DMS53 (cell line): ENCODE measurements at regions not wholly inside any gene's neighbourhood (a gene's known extent, or its start where the extent isn't known, plus 50 kb on each side); places are given as distances from the start of the nearest gene placed in this dataset.
A peak's percentile ranks its signal among the peaks of the same experiment; 100 is the strongest.

Experiments
- DNase-seq: peaks from one replicate; lab custom pipeline; 2025; lab: John Stamatoyannopoulos, UW

- no peak for DNase-seq
Measured at GRCh38 chr1:29868096-29868495, 631.8 kb downstream of the PTPRU start.

DNA sequence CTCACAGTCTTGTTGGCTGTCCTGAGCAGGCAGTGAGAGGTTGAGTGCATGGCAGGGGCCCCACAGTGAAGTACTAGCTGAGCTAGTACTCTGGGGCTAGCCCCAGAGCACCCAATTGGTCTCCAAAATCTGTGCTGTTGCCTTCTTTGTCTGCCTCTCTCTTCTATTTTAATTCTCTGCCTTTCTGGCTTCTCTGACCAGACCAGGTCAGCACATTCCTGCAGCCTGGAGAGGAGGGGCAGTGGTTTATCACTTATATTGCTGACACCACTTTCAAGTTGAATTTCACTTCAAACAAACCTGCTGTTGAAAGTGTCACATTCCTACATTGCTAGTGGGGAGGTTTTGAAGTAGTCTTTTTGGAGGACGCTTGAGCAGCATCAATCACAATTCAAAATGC, 628.7 kb downstream of the PTPRU start:
- no peak for DNase-seq

DNA sequence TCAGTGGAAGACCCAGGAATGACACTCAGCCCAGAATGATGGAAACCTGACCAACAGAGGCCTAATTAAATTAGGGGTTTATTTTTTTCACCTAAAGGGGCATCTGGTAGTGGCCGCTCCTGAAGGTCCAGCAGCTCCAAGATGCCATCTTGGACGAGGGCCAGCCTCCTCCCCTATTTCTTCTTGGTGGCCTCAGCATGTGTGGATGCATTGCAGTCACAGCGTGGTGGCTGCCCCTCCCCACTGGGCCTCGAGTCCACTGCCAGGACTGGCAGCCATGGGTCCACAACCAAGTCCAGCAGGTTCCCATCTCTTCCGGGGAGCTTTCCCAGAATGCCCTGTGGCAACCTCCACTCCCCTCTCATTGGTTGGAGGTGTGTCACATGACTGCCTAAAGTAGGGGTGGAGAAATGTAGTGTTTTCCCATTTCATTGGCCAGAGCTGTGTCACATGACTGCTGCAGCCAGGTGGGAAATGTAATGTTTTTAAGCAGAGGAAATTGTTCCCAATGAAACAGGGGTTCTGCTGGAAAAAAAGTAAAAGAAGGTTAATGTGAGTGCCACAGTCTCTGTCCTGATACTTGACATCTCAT, 628.2 kb downstream of the PTPRU start:
- DNase-seq = no peak

DNA sequence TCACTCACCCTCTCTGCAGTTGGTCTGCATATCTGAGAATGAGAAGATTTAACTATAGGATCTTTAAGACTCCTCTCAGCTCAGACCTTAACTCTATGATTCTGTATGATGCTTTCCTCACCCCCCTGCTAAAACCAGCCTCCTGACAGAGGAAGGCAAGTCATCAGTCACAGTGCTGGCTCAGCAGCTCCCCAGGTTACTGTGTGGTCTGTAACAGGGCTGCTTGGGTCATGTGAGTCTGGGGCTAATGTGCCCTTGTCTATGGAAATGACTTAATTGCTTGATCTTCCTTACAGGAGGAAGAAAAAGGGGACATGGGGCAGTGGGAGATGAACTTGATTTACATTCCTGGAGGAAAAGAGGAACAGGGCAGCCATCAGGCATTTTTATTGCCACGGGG, 625.6 kb downstream of the PTPRU start:
- no peak for DNase-seq

- DNase-seq = no peak
Measured at GRCh38 chr1:29861446-29861845, 625.1 kb downstream of the PTPRU start.

DNA sequence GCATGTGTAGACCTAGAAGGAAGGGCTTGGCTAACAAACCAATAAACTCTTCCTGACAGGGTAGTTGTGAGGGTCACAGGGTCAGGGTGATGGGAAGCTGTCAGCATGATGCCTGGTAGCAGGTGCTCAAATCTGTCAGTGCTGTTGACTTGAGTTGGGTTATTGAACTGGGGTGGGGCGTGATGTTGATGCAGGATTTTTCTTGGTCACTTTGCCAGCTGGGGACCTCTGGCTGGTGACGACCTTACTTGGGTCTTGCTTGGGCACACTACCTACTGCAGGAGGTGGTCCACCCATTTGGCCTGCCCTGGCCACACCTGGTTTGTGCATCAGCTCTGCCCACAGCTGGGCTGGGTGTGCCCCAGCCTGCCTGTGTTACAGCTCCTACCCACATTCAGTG, 624.4 kb downstream of the PTPRU start:
- no peak for DNase-seq

DNA sequence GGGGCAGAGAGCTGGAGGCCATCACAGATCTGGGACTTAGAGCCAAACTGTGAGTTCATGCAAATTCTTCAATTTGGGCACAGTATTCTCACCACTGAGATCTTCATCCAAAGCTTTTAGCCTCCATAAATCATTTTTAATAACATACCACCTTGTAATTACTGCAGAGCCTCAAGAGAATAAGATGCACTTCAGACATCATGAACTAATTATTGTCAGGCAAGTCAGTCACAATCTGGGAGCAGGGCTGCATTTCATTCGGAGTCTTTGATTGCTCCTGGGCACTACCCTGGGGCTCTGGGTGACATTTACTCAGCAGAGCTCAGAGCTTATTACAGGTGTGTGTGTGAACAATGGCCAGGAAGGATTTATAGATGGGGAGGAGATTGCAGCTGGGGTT, 623.7 kb downstream of the PTPRU start:
- no peak for DNase-seq

DNA sequence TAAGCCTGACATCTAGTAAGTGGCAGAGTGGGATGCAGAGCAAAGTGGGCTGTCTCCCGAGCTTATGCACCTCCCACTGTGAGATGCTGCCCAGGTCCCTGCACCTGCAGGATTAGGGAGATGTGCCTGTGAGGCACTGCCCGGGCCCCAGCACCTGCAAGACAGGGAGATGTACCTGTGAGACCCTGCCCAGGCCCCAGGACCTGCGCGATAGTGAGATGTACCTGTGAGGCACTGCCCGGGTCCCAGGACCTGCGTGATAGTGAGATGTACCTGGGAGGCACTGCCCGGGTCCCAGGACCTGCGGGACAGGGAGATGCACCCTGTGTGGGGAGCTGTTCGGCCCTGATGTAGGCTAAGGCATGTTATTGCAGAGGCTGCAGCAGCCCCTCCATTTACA, 622.8 kb downstream of the PTPRU start:
- no peak for DNase-seq

- DNase-seq = no peak
Measured at GRCh38 chr1:29858646-29859045, 622.3 kb downstream of the PTPRU start.

GRCh38 chr1:29856340-29857114, 620.2 kb downstream of the PTPRU start:
- DNase-seq = no peak

GRCh38 chr1:29855561-29856160, 619.3 kb downstream of the PTPRU start:
- no peak for DNase-seq

DNA sequence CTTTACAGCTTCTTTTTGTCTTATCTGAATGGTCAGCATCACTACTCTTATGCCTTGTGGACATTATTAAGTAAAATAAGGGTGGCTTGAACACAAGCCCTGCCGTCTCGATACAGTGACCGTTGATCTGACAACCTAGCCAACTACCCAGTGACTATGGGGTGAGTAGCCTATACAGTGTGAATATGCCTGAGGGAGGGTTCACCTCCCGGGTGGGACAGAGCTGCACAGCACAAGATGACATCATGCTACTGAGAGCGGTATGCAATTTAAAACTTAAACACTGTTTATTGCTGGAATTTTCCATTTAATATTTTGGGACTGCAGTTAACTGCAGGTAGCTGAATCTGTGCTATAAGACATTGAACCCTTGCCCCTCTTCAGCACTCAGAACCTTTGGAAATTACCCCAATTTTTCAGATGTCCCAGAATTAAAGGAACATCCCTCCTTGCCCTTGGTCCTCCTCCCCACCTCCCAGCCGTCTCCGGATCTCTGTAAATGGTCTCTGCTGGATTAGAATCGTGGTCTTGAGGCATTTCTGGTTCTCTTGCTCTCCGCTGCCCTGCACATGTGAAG, 618.5 kb downstream of the PTPRU start:
- DNase-seq = no peak

GRCh38 chr1:29853716-29854330, 617.5 kb downstream of the PTPRU start:
- no peak for DNase-seq

DNA sequence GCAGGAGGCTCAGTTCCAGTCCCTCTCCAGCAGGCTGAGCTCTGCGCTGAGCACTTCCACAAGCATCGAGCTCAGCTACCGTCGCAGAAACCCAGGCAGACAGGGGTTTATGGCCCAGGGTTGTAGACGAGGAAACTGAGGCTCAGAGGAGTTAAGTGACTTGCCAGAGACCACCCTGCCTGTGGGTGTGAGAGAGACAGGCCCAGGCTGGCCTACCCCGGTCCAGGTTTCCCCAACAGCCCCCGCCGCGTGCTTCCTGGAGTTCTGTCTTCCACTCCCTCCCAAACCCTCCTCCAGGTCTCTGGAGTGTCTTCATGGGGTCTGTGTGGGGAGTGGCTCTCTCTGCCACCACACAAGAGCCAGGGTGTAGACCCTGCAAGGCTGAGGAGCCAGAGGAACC, 615.9 kb downstream of the PTPRU start:
- no peak for DNase-seq

- peak; percentile 30 for DNase-seq
Measured at GRCh38 chr1:29851691-29852090, 615.4 kb downstream of the PTPRU start.

GRCh38 chr1:29849991-29850757, 613.9 kb downstream of the PTPRU start:
- no peak for DNase-seq

DNA sequence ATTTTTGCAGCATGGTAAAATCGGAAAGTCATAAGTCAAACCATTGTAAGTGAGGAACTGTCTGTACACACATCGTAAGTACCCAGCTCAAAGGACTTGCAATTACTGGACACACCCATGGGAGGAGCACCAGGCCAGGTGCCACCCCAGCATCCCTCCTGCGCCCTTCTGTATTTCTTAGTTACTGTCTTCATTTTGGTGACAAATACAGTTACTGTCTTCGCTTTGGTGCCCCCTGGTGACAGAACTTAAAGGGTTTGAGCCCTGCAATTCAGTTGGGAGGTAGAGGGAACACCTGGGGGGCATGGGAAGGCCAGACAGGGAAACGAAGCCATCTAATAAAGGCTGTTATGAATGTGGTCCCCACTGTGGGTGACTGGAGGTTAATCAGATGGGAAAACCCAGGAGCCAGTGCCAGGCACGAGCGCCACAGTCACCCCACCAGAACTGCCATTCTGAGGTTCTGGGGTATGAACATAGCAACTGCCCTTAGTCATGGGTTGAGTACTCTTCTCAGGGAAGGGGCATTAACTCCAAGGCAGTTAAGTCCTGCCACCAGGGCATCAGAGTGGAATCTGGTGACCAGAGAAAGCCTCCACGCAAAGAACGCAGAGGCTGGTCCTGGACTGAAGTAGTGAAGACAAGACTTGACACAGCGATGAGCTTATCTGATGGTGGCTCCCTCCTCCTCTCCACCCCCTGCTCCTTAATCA, 612.9 kb downstream of the PTPRU start:
- DNase-seq = peak; percentile 40

DNA sequence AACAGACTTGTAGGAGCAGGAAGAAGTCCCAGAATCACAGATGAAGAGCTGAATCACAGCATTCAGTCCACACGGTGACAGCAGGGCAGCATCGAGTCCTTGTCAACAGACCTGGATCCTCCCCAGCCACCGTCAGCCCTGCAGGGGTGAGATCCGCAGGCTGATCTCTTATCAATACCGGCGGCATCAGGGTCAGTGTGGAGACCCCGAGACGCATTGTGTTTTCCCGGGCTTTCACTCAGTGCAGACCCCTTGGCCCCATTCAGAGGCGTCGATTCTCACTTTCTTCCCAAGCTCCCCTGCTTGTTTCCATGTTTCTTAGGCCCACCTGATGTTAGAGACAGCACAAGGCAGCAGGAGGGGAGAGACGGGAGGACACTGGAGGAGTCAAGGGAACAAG, 609.6 kb downstream of the PTPRU start:
- DNase-seq = no peak

- DNase-seq = no peak
Measured at GRCh38 chr1:29842130-29842529, 605.8 kb downstream of the PTPRU start.

DNA sequence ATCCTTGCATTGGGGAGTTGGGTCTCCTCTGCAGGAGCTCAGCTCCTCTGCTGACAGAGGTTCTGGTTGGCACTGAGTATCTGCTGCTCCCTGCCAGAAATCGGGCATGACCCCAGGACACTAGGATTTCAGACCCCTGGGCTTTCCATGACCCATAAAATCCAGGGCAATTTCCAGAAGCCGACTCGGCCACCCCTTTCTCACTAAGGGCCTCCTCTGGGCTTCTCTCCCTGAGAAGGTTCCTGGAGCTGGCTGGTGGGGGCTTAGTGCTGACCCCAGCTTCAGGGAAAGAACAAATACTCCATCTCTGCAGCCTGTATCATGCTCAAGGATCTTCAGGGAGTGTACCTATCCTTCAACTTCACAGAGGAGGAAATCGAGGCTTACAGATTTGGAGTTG, 603.4 kb downstream of the PTPRU start:
- DNase-seq = no peak

DNA sequence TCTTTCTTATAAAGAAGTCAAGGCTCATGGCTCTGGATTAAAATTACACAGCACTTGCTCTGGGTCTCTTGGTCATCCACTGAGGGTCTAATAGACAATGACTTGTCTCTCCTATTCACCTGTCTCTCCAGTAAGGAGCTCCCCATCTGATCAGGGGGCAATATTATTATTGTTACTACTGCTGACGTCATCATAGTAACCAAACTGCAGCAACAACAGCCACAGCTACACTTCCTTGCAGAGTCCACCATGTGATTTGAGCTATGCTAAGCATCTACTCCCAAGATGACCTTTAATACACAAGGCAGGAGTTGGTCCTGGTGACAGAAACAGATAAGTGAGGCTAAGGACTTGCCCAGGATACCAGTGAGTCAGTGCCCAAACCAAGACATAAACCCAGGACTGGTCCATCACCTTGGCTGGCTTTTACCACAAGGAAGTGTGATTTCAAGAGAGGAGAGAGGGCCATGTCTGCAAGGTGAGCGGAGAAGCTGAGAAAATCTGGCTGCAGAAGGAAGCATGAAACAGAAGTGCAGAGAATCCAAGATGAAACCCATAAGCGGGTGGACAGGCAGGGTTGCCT, 602.5 kb downstream of the PTPRU start:
- no peak for DNase-seq
